HS-27A (cell line): ENCODE measurements at regions not wholly inside any gene's neighbourhood (a gene's known extent, or its start where the extent isn't known, plus 50 kb on each side); places are given as distances from the start of the nearest gene placed in this dataset.
"Not testable (repeated sequence)": the region's sequence is repeated elsewhere in the genome, so short reads cannot be mapped to it uniquely, and the experiment has no call there.

Source experiments
- DNase-seq: peaks from one replicate; pipeline ENCODE4 v3.0.0-alpha.2; 2012; ENCODE audit warnings: low read depth, missing footprints

DNA sequence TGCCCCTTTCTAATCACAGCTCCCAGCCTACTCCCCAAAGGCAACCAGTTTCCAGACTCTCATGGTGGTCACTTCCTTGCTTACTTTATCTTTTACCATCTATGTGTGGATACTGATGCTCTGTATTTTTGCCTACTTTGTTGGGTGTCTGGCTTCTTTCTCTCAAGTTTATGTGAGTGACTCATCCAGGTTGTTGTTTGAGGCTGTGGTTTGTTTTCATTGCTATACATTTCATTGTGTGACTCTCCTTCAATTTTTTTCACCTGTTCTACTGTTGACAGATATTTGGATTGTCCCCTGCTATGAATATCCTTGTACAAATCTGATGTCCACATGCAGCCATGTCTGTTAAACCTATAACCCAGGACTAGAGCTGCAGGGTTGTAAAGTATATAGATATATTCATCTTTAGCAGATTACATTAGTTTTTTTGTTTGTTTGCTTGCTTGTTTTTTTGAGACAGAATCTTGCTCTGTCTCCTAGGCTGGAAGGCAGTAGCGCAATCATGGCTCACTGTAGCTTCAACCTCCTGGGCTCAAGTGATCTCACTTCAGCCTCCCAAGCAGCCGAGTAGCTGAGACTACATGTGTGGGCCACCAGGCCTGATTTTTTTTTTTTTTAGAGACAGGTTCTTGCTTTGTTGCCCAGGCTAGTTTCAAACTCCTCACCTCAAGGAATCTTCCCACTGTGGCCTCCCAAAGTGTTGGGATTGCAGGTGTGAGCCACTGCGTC, 72.9 kb upstream of the EEF1E1 start:
- DNase-seq: no peak

GRCh38 chr6:8174571-8174970, 72.2 kb upstream of the EEF1E1 start:
- DNase-seq: no peak

DNA sequence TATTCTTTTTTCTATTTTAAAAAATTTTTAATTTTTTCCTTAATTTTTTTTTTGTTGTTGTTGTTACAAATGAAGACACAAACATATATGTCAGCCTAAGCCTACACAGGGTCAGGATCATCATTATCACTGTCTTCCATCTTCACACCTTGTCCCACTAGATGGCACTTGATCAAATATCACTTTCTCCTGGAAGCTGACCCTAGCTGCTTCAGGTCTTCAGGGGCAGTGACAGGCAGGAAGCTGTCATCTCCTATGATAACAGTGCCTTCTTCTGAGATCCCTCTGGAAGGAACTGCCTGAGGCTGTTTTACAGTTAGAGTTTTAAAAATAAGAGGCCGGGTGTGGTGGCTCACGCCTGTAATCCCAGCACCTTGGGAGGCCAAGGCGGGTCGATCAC, 70.2 kb upstream of the EEF1E1 start:
- DNase-seq: no peak

GRCh38 chr6:8170754-8171153, 68.4 kb upstream of the EEF1E1 start:
- DNase-seq: no peak

DNA sequence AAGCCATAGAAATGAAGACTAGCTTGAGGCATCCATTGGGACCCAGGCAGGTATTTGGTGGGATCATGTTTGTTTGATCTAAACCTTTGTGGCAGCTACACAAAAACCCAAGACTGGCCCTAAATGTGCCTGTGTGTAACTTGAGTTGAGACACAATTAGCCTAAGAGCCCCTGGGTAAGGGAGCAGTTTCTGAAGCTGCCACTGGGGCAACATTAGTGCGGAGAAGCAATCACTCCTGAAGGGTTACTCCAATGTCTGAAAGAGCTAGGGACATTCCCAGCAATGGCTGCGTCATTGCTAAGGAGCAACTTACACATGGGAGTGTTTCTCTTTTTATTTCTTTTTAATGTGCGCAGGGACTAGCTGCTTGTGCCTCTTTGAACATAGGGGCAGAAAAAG, 67.9 kb upstream of the EEF1E1 start:
- DNase-seq: no peak

DNA sequence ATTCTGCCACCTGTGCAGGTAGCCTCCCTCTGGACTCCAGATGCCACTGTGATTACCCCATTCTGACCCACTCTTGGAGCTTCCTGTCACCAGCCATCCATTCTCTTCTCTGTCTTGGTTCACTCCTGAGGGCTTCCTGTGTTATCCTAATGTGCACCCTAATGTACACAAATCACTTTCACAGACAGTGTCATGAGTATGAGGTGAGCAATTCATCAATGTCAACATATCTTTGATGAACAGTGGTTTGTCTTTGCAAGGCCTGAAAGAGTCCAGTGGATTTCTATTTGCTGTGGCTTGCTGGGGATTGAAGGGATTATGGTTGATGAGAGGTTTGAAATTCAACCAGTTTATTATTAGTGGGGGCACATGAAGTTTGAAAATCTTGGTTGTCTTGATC, 63.8 kb upstream of the EEF1E1 start:
- DNase-seq: no peak

- DNase-seq: not testable (repeated sequence)
Measured at GRCh38 chr6:8165008-8165407, 62.7 kb upstream of the EEF1E1 start.

- DNase-seq: not testable (repeated sequence)
Measured at GRCh38 chr6:8164281-8164680, 61.9 kb upstream of the EEF1E1 start.

DNA sequence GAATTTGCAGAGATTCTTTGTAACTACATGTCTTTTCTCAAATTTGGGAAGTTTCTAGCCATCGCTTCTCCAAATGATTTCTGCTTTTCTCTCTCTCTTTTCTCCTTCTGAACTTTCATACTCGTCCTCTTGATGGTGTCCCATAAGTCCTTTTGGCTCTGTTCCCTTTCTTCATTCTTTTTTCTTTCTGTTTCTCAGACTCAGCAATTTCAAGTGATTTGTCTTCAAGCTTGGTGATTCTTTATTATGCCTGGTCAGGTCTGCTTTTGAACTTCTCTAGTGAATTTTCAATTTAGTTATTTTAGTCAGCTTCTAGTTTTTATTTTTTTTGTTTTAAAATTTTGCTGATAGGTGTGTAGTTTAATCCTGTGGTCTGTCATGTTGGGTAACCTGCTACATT, 57.6 kb upstream of the EEF1E1 start:
- DNase-seq: no peak

DNA sequence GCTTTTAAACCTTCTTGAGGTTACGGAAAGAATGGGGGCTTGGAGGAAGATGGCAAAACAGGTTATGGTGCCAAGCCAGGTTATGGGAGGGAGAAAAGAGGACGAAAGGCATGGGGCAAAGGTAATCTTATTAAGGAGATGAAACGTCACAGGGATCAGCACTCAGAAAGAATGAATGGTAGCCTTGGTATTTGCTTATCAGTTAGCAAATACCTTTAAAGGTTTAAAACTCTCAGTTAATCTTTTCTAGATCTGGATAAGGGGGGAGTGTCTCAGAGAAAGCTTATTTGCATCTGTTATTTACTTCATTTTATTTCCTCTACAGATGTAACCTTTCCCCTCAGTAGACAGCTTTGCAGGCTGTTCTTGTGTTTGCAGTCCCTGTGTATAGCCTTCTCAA, 55.5 kb upstream of the EEF1E1 start:
- DNase-seq: no peak

DNA sequence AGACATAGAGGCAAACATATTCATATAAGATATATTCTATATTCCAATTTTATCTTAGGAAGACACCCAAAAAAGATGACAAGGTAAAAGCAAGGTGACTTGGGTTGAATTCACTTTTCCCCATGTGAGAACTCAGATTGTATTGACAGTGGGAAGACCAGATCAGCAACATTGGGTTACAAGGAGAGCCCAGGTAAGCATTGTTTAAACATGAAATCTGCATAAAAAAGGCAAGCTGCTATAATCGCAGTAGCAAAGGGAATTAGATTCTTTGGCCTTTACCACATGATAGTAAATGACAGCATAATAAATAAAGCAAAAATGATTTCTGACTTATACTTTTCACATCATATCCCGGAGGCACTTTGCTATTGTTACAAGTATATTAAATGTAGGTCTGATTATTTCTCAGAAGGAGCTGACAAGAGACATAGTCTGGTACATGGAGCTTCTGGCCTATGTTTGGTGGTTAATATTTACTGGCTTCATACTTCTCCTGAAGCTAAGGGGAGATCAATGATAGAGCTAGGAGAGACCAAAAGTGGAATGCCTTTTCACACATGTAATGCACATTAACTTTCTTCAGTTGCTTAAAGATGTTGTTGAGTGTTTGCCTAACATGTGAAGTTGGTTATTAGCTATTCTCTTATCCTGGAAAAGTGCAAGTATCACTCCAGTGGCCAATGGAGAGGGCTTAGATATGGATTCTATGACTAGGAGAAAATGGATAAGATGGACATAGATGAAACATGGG, 53.1 kb upstream of the EEF1E1 start:
- no peak for DNase-seq
